GM13976 (cell line): ENCODE measurements at regions not wholly inside any gene's neighbourhood (a gene's known extent, or its start where the extent isn't known, plus 50 kb on each side); places are given as distances from the start of the nearest gene placed in this dataset.

Experiments
- DNase-seq: peaks from one replicate; pipeline ENCODE4 v3.0.0; 2012; ENCODE audit warnings: low spot score
- in situ Hi-C: fragments of 300-500 bp; cut with MboI; formaldehyde crosslinking; loops from one replicate; pipeline ENCODE4 v1.12.0; 2022; ENCODE audit warnings: low sequenced_read_pairs, mixed read lengths, inconsistent platforms; ENCODE audit not compliant: unreplicated experiment
- TF ChIP-seq, protein P1 (sequence below): IDR thresholded peaks from 2 replicates; pipeline ENCODE4 v1.5.1; 2012; ENCODE audit warnings: borderline replicate concordance, mild to moderate bottlenecking; ENCODE audit not compliant: insufficient read depth; ENCODE audit errors: extremely low read depth, missing control alignments, control extremely low read depth

DNA sequence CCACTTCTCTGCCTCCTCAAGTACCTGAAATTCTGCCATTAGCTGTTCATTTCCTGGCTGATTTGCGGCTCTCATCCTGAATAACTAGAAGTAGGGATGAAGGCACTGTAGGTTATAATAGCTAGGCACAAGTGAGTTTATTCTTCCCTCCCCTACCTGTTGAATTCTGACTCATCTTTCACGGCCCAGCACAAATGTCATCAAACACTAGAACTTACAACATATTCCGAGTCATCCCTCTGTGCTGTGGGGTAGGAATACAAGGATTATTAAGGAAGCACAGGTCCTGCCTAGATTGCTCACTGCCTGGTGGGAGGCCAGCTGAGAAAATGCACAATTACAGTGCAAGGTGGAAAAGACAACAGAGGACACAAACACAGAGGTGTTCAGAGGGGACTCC, 103.7 kb upstream of the ASIC2 start:
- TF ChIP-seq, protein P1, sequence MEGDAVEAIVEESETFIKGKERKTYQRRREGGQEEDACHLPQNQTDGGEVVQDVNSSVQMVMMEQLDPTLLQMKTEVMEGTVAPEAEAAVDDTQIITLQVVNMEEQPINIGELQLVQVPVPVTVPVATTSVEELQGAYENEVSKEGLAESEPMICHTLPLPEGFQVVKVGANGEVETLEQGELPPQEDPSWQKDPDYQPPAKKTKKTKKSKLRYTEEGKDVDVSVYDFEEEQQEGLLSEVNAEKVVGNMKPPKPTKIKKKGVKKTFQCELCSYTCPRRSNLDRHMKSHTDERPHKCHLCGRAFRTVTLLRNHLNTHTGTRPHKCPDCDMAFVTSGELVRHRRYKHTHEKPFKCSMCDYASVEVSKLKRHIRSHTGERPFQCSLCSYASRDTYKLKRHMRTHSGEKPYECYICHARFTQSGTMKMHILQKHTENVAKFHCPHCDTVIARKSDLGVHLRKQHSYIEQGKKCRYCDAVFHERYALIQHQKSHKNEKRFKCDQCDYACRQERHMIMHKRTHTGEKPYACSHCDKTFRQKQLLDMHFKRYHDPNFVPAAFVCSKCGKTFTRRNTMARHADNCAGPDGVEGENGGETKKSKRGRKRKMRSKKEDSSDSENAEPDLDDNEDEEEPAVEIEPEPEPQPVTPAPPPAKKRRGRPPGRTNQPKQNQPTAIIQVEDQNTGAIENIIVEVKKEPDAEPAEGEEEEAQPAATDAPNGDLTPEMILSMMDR, result no peak
- in situ Hi-C loops, result no loop called here
- DNase-seq, result no peak

DNA sequence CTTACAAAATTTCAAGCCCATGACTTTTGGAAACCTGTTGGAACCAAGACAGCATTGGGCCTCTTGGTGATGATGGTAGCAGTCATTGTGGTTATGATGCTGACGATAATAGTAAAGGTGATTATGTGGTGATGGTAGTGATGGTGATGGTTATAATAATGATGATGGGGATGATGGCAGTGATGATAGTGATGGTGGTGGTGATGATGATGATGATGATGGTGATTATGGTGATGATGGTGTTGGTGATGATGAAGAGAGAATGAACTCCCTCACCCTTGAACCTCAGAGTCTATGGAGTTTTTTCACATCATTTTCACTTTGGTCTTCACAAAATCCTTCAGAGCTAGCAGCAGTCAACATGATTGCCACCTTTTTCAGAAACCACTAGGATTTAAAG, 105.3 kb upstream of the ASIC2 start:
- no peak for DNase-seq
- in situ Hi-C loops, result no loop called here
- TF ChIP-seq, protein P1, result no peak

DNA sequence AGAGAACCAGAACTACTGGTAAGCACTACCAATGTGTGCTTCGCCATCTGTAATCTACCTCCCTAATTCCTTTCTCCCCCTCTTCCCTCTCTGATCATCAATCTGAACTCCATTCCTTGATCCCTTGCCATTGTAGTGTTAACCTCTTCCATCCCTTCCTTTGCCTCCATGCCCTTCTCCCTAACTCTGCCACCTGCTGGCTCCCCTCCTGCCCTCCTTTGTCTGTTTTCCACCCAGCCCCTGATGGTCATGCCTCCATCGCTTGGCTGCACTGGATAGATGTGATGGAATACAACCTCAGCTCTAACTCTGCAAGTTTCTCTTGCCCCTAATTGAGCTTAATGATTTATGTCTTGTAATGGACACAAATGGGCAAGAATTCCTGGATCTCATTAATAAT, 108.2 kb upstream of the ASIC2 start:
- in situ Hi-C loops, result loop anchor here (10.0 kb wide), 1 partner anchor 64 kb away; no protein-coding TSS in a partner anchor
- TF ChIP-seq, protein P1, result no peak
- DNase-seq, result no peak

DNA sequence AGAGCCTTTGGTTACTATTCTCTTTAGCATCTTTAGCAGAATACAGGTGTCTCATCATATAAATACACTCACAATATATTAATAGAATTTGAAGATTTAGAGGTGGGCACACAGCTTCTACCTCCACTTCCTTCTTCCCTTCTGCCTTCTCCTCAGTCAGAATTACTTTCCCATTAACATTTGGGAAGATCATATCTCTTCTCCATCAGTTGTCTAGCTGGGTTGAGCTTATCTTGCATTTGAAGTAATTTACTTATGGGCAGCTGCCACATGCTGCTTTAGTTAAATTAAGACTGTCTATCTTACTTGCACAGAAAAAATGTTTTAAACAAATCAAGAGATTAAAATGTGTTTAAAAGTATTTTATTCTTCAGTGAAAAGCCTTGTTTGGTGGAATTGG, 110.1 kb upstream of the ASIC2 start:
- TF ChIP-seq, protein P1, result no peak
- no peak for DNase-seq
- in situ Hi-C loops, result loop anchor here (10.0 kb wide), 1 partner anchor 62 kb away; no protein-coding TSS in a partner anchor

DNA sequence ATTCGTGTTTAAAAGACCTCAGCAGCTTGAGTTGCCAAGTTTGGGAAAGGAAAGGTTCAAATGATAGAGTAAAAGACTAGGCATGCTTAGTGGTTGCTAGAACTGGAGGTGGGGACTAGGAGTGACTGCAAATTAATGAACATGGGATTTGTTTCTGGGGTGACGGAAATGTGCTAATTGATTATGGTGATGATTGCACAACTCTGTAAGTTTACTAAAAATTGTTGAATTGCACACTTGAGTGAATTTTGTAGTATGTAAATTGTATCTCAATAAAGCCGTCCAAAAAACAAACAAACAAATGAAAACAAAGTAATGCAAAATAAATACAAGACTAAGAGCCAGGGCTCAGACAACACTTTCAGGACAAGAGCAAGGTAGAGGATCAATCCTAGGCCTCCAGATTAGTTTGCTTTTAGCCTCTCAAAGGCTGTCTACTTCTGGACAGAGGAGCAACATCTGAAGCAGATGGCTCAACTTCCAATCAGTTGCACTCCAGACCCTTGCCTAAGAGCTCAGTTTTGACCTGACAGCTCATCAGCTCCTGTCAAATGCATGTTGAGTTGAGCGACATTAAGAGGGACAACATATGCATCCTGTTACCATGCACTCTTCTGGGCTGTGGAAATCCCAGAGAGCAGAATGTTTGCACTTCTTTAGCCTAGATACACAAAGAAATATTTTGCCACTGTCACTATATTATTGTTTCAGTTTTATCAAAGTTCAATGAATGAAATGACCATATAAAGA, 111.2 kb upstream of the ASIC2 start:
- in situ Hi-C loops, result loop anchor here (10.0 kb wide), 1 partner anchor 61 kb away; no protein-coding TSS in a partner anchor
- no peak for DNase-seq
- TF ChIP-seq, protein P1, result no peak

DNA sequence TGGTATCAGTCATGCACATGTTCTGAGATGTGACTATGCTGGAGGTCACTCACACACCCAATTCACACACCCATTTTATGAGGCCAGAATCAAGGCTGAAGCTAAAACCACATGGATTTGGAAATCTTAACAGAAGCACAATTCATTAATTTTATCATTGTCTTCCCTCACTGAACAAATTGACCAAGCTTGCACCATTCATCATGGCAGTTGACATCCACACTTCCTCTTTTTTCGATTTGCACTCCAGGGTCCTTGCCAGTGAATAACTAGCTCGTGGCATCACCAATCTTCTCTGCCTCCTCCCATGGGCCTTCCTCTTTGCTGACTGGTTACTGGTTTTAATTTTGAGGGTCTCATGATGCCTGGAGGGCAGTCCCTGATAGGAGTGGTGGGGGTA, 123.0 kb upstream of the ASIC2 start:
- in situ Hi-C loops, result no loop called here
- TF ChIP-seq, protein P1, result no peak

More for the DNA sequence above, 123.0 kb upstream of the ASIC2 start:
- no peak for DNase-seq
